Ovary (tissue), 7 donors: ENCODE measurements at regions not wholly inside any gene's neighbourhood (a gene's known extent, or its start where the extent isn't known, plus 50 kb on each side); places are given as distances from the start of the nearest gene placed in this dataset.

Experiments used
- DNase-seq, 5 donors: peaks; one replicate each; pipeline ENCODE4 v3.0.0-alpha.2; 2019 to 2020
- H3K27ac ChIP-seq, 2 donors: fragments of 200-600 bp; one replicate each; pipeline versions ENCODE4 v1.5.1 to v1.8.0; 2019 to 2022
- H3K27me3 ChIP-seq: fragments of 200-600 bp; one replicate; pipeline ENCODE4 v1.8.0; 2022
- H3K36me3 ChIP-seq: fragments of 200-600 bp; sonication (generic); one replicate; pipeline ENCODE4 v1.5.1; 2019
- H3K4me1 ChIP-seq: one replicate; pipeline ENCODE4 v1.8.1; 2013; ENCODE audit warnings: mild to moderate bottlenecking, moderate library complexity; ENCODE audit not compliant: insufficient read depth
- H3K4me3 ChIP-seq: fragments of 200-600 bp; sonication (generic); one replicate; pipeline ENCODE4 v1.5.1; 2017
- H3K9me3 ChIP-seq, 2 donors: fragments of 200-600 bp in 1 of 2; sonication (generic) in 1 of 2; one replicate each; pipeline versions ENCODE4 v1.5.1 to v1.8.1; 2013 to 2019; ENCODE audit warnings: mild to moderate bottlenecking in 1 of 2, moderate library complexity in 1 of 2
- EP300 ChIP-seq: sonication (generic); formaldehyde crosslinking; IDR thresholded peaks from one replicate; pipeline ENCODE4 v1.6.1; 2017; ENCODE audit warnings: antibody characterized with exemption
- POLR2A ChIP-seq: fragments of 450-650 bp; IDR thresholded peaks from one replicate; pipeline ENCODE4 v1.6.1; 2017; ENCODE audit warnings: antibody characterized with exemption, mild to moderate bottlenecking, moderate library complexity
- WGBS, 3 donors: extraction: QIAGEN DNeasy Blood & Tissue Kit in 1 of 3; methylation state at CpG; one replicate each; pipeline versions ENCODE4 v1.1.5 to v1.1.7; 2013 to 2017; 5-methylcytosine and 5-hydroxymethylcytosine counted together
- intact Hi-C, 4 donors: fragments of 100-400 bp; cut with DNase I; formaldehyde crosslinking; loops; one replicate each; pipeline versions ENCODE4 v1.11.0 to v1.15.1; 2022 to 2023
- TF ChIP-seq, protein P1 (sequence below), 3 donors: fragments of 450-650 bp in 2 of 3; fragments of 200-600 bp in 1 of 3; IDR thresholded peaks; one replicate each; pipeline versions ENCODE4 v1.5.1 to v1.8.0; 2016 to 2022; ENCODE audit warnings: antibody characterized with exemption in 3 of 3, mild to moderate bottlenecking in 1 of 3
- donor health status: DM: no; HTN: no; CAD: no; lungs with moderate emphysema.
- donor health status: DM: no; HTN: no; CAD: no.
- donor health status: Bipolar disorder and iron deficiency.
- donor health status: DM: no; HTN: no; CAD: no.
- donor health status: DM: yes; HTN: yes; CAD: no.

GRCh38 chr12:67496581-67496980 lies 152.0 kb upstream of the DYRK2 start:
- intact Hi-C loops = no loop called here
- H3K9me3 ChIP-seq = no peaks in the 10 kb centered on the region
- DNase-seq = no peak
- H3K27me3 ChIP-seq = no peaks in the 10 kb centered on the region
- H3K36me3 ChIP-seq = no peaks in the 10 kb centered on the region
- TF ChIP-seq POLR2A (no peak), EP300 (no peak)
- TF ChIP-seq, protein P1, sequence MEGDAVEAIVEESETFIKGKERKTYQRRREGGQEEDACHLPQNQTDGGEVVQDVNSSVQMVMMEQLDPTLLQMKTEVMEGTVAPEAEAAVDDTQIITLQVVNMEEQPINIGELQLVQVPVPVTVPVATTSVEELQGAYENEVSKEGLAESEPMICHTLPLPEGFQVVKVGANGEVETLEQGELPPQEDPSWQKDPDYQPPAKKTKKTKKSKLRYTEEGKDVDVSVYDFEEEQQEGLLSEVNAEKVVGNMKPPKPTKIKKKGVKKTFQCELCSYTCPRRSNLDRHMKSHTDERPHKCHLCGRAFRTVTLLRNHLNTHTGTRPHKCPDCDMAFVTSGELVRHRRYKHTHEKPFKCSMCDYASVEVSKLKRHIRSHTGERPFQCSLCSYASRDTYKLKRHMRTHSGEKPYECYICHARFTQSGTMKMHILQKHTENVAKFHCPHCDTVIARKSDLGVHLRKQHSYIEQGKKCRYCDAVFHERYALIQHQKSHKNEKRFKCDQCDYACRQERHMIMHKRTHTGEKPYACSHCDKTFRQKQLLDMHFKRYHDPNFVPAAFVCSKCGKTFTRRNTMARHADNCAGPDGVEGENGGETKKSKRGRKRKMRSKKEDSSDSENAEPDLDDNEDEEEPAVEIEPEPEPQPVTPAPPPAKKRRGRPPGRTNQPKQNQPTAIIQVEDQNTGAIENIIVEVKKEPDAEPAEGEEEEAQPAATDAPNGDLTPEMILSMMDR (IDR thresholded peaks at IDR 0.05) = no peak
- H3K27ac ChIP-seq = no peak overlapping the region
- WGBS, 3 donors = 56 to 65% (median 60%) methylated on average over 2 of the region's 2 CpGs
- no peaks in the 10 kb centered on the region for H3K4me1 ChIP-seq
- H3K4me3 ChIP-seq = no peak overlapping the region

DNA sequence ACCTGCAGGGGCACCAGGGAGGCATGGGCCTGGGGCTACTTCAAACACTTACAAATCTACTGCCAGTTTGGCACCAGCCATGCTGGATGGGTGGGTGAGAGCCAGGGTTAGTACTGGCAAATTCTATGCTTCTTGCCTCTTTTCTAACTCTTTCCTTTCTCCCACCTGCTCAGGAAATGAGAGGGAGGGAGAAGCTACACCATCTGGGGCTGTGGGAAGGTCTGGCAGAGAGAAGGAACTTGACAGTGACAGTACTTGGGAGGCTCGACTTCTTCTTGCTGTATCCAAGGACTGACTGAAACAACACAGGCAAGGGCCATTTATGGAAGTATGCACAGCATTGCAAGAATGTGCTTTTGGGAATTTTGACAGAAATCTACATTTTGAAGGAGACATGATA lies 149.6 kb upstream of the DYRK2 start:
- Histone ChIP-seq H3K27ac (no peak overlapping the region), H3K4me1 (no peaks in the 10 kb centered on the region), H3K9me3 (no peaks in the 10 kb centered on the region), H3K36me3 (no peaks in the 10 kb centered on the region), H3K4me3 (no peak overlapping the region), H3K27me3 (no peaks in the 10 kb centered on the region)
- DNase-seq = no peak
- 4 to 27% (median 10%) methylated on average over 1 of the region's 1 CpG for whole genome bisulfite sequencing, 3 donors
- intact Hi-C loops = no loop called here
- TF ChIP-seq, protein P1 (IDR thresholded peaks at IDR 0.05) = no peak
- no peak for TF ChIP-seq EP300
- no peak for TF ChIP-seq POLR2A

- DNase-seq = no peak
- H3K9me3 ChIP-seq = no peaks in the 10 kb centered on the region
- H3K36me3 ChIP-seq = no peaks in the 10 kb centered on the region
- H3K4me3 ChIP-seq = no peak overlapping the region
- TF ChIP-seq EP300 = no peak
- TF ChIP-seq POLR2A = no peak
- TF ChIP-seq, protein P1 (IDR thresholded peaks at IDR 0.05) = no peak
- H3K4me1 ChIP-seq = no peaks in the 10 kb centered on the region
- 21 to 30% (median 22%) methylated on average over 2 of the region's 2 CpGs for WGBS, 3 donors
- no peaks in the 10 kb centered on the region for H3K27me3 ChIP-seq
- intact Hi-C loops = no loop called here
- no peak overlapping the region for H3K27ac ChIP-seq
Observed at GRCh38 chr12:67501362-67501761, 147.2 kb upstream of the DYRK2 start.

- intact Hi-C loops = no loop called here
- WGBS, 3 donors = 87 to 91% (median 89%) methylated on average over 1 of the region's 1 CpG
- H3K27me3 ChIP-seq = no peaks in the 10 kb centered on the region
- TF ChIP-seq, protein P1 (IDR thresholded peaks at IDR 0.05) = no peak
- TF ChIP-seq EP300 (no peak), POLR2A (no peak)
- H3K27ac ChIP-seq = no peak overlapping the region
- DNase-seq = no peak
- H3K9me3 ChIP-seq = no peaks in the 10 kb centered on the region
- H3K4me3 ChIP-seq = no peak overlapping the region
- H3K4me1 ChIP-seq = no peaks in the 10 kb centered on the region
- no peaks in the 10 kb centered on the region for H3K36me3 ChIP-seq
Observed at GRCh38 chr12:67504026-67504425, 144.5 kb upstream of the DYRK2 start.

GRCh38 chr12:67506739-67507138 lies 141.8 kb upstream of the DYRK2 start:
- Histone ChIP-seq H3K4me1 (no peaks in the 10 kb centered on the region), H3K4me3 (no peak overlapping the region), H3K27me3 (no peaks in the 10 kb centered on the region), H3K36me3 (no peaks in the 10 kb centered on the region), H3K9me3 (no peaks in the 10 kb centered on the region), H3K27ac (no peak overlapping the region)
- 52 to 68% (median 62%) methylated on average over 3 of the region's 3 CpGs for WGBS, 3 donors
- DNase-seq = no peak
- TF ChIP-seq POLR2A (no peak), EP300 (no peak)
- TF ChIP-seq, protein P1 (IDR thresholded peaks at IDR 0.05) = no peak
- intact Hi-C loops = no loop called here
